ENCODE measurements at regions not wholly inside any gene's neighbourhood (a gene's known extent, or its start where the extent isn't known, plus 50 kb on each side); places are given as distances from the start of the nearest gene placed in this dataset.
"Not testable (repeated sequence)": the region's sequence is repeated elsewhere in the genome, so short reads cannot be mapped to it uniquely, and the experiment has no call there.

DNA sequence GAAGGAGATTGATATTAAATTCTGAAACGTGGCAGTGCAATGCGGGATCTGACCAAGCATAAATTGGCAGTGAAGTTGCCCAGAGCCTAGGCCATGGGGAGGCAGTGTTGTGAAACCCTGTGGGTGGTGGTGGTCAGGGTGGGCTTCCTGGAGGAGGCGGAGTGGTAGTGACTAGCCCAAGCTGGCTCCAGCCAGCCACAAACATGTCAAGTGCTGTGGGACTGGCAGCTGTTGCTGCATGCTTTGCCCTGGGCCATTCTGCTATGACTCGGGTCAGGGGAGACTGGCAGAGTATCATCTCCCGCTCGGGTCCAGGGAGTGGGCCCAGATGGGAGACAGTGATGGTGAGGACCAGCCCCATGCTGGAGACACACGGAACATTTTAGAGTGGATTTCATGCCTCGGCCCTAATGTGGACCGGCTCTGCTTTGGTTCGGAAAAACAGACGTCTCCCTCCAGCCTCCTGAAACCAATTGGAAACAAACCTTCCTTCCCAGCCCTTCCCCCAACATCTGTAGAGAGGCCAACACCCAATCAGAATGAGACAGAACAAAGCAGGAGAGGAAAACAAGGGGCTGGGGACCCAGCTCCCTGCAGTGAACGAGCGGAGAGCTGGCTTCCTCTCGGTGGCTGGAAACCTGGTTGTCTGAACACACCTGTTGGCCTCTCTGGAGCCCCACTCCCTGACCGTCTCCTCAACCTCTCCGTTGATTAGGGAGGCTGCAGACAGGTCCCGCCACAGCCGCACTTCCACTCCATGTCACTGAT lies 58.2 kb downstream of the TMEM270 start:
- in situ Hi-C loops (cut with HindIII; ENCODE audit: low sequenced_read_pairs): no loop called here

DNA sequence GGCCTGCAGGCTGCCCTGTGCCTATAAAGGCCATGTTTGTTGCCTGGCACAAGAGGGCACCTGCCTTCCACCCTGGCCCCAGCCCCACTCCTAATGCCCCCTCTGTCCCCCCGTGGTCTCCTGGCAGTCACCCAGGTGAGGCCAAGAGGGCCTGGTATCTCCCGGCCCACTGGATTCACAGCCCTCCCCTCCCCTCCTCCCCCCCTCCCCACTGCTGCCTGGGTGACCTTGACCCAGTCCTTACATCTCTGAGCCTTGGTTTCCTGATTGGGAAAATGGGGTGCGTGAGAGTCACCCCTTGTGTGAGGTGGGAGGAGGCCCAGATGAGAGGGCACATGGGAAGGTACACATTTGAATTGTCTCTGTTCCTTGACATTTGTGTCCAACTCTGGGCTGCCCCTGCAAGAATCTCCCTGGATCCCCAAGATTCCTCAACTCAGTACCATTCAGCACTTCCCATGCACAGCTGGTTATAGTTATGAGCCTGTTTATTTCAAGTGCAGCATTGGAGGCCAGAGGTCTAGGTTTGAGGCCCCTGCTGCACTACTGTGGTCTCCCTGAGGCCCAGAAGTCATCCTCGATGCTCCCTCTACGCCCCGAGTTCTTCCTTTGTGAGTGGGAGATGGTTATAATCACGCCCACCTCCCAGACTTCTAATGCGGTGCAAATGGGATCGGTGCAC lies 58.9 kb downstream of the TMEM270 start:
- in situ Hi-C loops (cut with HindIII; ENCODE audit: low sequenced_read_pairs): no loop called here

DNA sequence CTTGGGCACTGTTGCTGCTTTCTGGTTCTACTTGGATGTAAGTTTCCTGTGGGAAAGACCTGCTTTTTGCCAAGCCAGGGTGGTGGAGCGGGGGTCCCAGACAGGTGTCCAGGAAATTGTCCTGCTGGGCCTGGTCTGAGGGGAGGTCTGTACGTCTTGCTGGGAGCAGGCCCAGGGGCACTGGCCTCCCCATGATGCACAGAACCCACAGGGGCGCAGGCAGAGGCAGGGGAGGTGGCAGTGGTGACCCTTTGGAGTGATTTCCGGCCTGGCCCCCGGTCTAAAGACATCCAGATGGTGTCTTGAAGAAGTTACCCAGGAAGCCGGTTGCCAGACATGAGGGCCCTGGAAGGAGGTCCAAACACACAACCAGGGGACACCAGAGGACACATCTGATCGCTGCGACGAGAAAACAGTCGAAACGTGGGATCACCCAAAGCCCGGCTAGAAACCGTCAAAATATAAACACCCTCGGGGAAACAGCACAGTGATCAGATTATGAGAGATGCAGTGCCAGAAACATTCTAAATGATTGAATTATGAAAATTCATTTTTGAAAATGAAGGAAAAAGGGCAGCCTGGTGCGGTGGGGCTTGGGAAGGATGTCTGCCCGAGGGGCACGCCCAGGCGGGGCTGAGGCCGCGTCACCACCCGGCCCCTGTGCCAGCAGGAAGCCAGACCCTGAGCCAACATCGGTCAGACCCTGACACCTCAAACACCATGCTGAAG lies 59.6 kb downstream of the TMEM270 start:
- in situ Hi-C loops (cut with HindIII; ENCODE audit: low sequenced_read_pairs): no loop called here

DNA sequence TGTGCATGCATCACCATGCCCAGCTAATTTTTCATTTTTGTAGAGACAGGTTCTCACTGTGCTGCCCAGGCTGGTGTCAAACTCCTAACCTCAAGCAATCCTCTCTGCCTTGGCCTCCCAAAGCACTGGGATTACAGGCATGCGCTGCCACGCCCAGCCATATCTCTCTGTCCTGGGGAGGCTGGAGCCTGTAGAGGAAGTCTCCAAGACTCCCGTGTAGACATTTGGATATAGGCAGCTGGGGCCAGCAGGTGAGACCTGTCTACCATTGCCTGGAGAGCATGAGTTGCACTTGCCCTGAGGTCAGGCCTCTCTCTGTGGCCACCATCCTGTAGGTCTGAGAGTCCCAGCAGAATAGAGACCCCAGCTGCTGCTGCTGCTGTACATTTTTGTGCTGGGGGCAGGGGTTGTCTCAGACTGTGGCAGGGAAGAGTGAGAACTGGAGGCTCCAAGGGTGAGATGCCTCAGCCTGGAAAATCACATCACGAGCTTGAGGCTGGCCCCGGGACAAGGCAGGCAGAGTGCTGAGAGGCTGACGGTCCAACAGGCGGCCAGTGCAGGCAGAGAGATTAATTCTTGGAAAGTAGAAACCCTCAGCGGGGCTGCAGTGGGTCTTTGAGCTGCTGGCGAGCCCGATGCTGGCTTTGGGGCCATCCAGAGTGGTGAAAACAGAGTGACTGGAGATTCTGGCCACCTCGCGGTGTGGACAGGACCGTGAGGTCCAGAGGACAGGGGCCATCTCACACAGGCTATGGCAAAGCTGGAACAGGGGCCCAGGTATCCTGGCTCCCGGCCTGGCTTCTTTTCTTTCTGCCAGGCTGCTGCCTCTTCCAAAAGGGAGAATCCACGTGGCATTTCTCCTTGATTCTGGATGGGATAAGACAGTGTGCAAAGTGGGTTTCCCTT lies 60.9 kb downstream of the TMEM270 start:
- in situ Hi-C loops (cut with HindIII; ENCODE audit: low sequenced_read_pairs): no loop called here

DNA sequence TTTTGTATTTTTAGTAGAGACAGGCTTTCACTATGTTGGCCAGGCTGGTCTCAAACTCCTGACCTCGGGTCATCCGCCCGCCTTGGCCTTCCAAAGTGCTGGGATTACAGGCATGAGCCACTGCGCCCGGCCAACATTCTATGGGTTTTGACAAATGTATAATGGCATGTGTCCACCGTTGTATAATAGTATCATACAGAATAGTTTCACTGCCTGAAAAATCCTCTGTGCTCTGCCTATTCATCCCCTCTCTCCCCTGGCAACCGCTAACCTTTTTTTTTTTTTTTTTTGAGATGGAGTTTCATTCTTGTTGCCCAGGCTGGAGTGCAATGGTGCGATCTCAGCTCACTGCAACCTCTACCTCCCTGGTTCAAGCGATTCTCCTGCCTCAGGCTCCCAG lies 67.7 kb downstream of the TMEM270 start:
- in situ Hi-C loops (cut with HindIII; ENCODE audit: low sequenced_read_pairs): not testable (repeated sequence)

DNA sequence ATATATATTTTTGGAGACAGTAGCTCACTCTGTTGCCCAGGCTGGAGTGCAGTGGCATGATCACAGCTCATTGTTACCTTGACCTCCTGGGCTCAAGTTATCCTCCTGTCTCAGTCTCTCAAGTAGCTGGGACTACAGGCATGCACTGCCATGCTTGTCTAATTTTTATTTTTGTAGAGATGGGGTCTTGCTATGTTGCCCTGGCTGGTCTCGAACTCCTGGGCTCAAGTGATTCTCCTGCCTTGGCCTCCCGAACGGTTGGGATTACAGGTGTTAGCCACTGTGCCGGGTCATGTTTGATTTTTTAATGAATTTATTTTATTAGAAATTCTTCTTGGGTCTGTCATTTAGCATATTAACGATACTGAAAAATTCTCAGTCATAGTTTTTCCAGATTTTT lies 70.5 kb downstream of the TMEM270 start:
- in situ Hi-C loops (cut with HindIII; ENCODE audit: low sequenced_read_pairs): no loop called here

DNA sequence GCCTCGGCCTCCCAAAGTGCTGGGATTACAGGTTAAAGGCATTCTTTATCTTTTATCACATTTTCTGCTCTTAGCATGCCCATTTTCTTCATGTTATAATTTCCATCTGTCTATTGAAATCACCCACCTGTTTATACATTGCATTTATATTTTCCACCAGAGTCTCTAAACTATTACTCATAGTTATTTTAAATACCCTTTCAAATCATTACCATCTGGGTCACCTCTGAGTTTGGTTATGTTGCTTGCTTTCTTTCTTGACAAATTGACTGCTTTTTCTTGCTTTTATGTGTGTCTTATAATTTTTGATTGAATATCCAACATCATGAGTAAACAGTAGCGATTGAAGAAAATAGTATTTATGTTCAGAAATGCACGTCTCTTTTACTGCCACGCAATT lies 71.4 kb downstream of the TMEM270 start:
- in situ Hi-C loops (cut with HindIII; ENCODE audit: low sequenced_read_pairs): no loop called here

DNA sequence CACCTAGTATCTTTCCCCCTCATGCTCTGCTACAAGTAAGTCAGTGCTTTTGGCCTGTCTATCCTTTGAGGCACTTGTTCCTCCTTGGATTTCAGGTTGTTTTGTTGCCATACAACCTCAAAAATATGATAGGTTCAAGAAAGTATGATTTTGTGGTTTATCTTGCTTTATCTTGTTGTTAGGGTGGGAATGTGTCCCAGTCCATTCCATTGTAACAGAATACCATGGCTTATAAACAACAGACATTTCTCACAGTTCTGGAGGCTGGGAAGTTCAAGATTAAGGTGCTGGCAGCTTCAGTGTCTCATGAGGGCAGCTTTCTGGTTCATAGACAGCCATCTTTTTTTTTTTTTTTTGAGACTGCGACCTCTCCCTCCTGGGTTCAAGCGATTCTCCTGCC lies 72.1 kb downstream of the TMEM270 start:
- in situ Hi-C loops (cut with HindIII; ENCODE audit: low sequenced_read_pairs): no loop called here

DNA sequence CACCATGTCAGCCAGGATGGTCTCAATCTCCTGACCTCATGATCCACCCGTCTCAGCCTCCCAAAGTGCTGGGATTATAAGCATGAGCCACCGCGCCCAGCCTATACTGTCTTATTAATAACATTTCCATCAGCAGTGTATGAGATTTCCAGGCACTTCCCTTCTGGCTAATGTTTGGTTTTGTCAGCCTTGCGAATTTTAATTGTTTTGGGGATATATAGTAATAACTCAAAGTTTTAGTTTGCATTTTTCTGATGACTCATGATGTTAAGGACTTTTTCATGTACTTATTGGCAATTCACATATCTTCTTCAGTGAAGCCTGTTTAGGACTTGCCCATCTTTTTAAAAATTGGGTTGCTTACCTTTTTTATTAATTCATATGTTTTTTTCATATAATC lies 76.0 kb downstream of the TMEM270 start:
- in situ Hi-C loops (cut with HindIII; ENCODE audit: low sequenced_read_pairs): no loop called here

DNA sequence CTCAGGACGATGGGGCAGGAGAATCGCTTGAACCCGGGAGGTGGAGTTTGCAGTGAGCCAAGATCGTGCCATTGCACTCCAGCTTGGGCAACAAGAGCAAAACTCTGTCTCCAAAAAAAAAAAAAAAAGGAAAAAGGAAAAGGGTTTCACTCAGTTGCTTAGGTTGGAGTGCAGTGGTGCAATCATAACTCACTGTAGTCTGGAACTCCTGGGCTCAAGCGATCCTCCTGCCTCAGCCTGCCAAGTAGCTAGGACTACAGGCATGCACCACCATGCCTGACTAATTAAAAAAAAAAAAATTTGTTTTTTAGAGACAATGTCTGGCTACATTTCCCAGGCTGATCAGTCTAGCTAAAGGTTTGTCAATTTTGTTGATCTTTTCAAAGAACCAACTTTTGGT lies 76.7 kb downstream of the TMEM270 start:
- in situ Hi-C loops (cut with HindIII; ENCODE audit: low sequenced_read_pairs): not testable (repeated sequence)

DNA sequence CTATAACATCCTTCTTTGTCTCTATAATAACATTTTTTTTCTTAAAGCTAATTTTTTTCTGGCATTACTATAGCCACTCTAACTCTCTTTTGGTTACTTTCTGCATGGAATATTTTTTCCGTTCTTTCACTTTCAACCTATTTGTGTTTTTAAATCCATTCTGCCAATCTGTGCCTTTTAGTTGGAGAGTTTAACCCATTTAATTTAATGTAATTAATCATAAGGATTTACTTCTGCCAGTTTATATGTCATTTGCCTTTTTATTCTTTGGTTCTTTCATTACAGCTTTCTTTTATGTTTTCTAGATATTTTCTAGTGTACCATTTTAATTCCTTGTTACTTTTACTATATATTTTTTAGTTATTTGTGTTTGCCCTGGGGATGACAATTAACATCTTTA lies 78.6 kb downstream of the TMEM270 start:
- in situ Hi-C loops (cut with HindIII; ENCODE audit: low sequenced_read_pairs): no loop called here

DNA sequence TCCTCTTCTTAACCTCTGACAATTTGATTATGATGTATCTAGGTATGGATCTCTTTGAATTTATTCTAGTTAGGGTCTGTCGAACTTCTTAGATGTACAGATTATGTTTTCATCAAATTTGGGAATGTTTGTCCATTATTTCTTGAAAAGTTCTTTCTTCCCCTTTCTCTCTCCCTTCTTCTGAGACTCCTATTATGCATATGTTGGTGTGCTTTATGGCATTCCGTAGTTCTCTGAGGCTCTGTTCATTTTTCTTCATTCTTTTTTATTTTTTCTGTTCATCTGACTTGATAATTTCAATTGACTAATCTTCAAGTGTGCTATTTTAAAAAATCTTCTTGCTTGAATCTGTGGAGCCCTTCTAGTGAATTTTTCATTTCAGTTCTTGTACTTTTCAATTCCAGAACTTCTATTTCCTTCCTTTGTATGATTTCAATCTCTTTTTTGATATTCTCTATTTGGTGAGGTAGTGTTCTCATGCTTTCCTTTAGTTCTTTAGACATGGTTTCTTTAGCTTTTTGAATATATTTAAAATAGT lies 79.8 kb downstream of the TMEM270 start:
- in situ Hi-C loops (cut with HindIII; ENCODE audit: low sequenced_read_pairs): no loop called here

DNA sequence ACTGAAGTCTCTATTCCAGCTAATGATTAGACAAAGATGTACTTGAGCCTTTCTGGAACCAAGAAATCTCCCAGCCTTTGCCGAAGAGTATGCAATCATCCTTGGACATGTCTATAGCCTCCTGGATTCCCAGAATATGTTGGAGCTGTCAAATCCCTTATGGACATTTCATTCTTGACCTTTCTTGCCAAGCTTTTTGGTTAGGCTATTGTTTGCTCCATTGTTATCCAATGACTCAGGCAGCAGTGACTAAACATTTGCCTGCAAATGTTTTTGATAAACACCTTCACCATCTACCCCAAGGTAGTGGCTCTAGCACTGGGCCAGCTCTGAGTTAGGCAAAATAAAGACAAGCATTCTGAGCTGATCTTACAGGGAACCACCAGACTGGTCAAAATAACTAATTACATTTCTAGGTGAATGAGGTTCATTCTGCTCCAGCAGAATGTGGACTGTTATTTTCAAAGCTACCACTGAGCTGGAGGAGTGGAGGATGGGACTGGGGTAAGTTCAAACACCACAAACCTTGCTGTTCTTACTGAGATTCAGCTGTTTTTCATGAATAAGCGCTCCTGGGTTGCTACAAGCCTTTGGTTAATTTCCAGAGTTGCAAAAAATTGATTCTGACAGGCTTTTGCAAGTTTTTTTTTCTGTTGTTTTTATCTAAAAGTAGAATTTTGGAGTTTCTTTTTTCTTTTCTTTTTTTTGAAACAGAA lies 81.0 kb downstream of the TMEM270 start:
- in situ Hi-C loops (cut with HindIII; ENCODE audit: low sequenced_read_pairs): no loop called here

DNA sequence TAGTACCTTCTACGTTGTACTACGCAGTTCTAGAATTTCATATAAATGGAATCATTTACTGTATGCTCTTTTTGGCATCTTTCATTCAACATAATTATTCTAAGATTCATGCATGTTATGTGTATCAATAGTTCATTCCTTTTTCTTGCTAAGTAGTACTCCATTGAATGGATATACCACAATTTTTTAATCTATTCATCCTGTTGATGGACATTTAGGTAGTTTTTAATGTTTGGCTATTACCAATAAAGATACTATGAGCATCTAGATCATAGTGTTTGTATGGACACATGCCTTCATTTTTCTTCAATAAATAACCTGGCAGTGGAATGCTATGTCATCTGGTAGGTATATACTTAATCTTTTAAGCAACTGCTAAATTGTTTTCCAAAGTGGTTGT lies 83.0 kb upstream of the ELN start:
- in situ Hi-C loops (cut with HindIII; ENCODE audit: low sequenced_read_pairs): no loop called here

DNA sequence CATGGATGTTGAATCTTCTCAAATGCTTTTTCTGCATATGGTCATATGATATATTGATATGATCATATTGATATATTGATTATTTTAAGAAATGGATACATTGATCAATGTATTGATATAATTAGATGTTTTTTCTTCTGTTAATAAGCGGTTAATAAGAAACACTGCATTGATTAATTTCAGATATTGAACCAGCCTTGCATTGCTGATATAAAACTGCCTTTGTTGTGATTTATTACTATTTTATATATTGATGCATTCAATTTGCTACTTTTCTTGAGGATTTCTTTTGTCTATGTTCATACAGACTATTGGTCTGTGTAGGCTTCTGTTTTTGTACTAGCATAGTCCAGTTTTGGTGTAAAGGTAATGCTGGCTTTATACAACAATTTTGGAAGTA lies 79.7 kb upstream of the ELN start:
- in situ Hi-C loops (cut with HindIII; ENCODE audit: low sequenced_read_pairs): no loop called here

DNA sequence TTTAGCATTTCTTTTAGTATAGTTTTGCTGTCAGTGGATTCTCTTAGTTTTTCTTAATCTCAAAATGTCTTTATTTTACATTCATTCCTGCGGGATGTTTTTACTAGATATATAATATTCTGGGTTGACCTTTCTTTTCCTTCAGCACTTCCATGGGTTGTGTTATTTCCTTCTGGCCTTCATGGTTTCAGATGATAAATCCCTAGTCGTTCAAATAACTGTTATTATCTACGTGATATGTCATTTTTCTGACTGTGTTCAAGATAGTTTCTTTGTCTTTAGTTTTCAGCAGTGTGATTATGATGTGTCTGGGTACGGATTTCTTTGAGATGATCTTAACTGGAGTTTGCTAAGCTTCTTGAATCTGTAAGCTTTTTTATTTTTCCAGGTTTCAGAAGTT lies 75.7 kb upstream of the ELN start:
- in situ Hi-C loops (cut with HindIII; ENCODE audit: low sequenced_read_pairs): loop anchor here (10.0 kb wide), 1 partner anchor 87 kb away; the partner anchor contains the start of gene TMEM270

DNA sequence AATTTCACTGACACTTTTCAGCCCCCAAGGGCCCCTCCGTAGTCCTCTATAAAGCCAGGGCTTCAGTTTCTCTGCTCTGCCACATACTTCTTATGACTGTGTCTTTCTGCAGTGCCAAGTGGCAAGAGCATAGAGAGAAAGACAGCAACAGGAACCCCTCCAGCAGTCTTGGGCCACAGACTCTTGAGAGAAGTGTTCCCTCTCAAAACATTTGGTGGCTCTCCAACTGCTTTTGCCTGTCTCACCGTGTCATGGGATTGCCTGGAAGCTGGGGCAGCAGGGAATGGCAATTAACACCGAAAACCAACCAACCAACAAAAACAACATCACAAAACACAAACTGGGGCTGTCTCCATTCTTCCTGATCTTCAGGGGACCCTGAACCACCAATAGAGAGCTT lies 73.8 kb upstream of the ELN start:
- in situ Hi-C loops (cut with HindIII; ENCODE audit: low sequenced_read_pairs): loop anchor here (10.0 kb wide), 1 partner anchor 89 kb away; the partner anchor contains the start of gene TMEM270

DNA sequence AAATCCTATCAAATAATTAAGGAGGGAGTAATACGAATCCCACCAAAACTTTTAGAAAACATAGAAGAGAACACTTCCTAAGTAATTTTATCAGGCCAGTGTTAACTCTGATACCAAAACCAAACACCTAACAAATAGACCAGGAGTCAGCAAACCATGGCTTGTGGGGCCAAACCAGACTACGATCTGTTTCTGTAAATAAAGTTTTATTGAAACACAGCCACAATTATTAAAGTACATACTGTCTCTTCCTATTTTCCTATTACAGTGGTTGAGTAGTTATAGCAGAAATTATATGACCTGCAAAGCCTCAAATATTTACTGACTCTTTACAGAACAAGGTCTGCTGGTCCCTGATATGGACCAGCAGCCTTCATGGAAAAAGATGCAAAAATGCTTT lies 73.1 kb upstream of the ELN start:
- in situ Hi-C loops (cut with HindIII; ENCODE audit: low sequenced_read_pairs): loop anchor here (10.0 kb wide), 1 partner anchor 90 kb away; the partner anchor contains the start of gene TMEM270

DNA sequence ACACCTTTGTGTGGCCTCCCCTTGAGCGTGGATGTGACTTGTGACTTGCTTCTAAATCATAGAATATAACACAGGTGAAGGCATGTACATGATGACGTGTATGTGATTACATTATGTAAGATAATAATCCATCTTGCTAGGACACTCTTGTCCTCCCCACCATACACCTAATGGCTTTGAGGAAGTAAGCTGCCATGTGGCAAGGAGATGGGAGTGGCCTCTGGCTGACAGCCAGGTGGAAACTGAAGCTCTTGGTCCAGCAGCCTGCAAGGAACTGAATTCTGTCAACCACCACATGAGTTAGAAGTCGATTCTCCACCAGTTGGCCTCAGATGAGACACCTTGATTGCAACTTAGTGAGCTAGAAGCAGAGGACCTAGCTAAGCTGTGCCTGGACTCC lies 67.4 kb upstream of the ELN start:
- in situ Hi-C loops (cut with HindIII; ENCODE audit: low sequenced_read_pairs): no loop called here

DNA sequence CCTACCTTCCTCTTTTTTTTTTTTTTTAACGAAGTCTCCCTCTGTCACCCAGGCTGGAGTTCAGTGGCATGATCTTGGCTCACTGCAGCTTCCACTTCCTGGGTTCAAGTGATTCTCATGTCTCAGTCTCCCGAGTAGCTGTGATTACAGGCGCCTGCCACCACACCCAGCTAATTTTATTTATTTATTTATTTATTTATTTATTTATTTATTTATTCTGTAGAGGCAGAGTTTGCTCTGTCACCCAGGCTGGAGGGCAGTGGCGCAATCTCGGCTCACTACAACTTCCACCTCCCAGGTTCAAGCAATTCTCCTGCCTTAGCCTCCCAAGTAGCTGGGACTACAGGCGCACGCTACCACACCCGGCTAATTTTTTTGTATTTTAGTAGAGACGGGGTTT lies 66.0 kb upstream of the ELN start:
- in situ Hi-C loops (cut with HindIII; ENCODE audit: low sequenced_read_pairs): not testable (repeated sequence)

Data from DLD1 (cell line).